ENCODE measurements at regions not wholly inside any gene's neighbourhood (a gene's known extent, or its start where the extent isn't known, plus 50 kb on each side); places are given as distances from the start of the nearest gene placed in this dataset.

DNA sequence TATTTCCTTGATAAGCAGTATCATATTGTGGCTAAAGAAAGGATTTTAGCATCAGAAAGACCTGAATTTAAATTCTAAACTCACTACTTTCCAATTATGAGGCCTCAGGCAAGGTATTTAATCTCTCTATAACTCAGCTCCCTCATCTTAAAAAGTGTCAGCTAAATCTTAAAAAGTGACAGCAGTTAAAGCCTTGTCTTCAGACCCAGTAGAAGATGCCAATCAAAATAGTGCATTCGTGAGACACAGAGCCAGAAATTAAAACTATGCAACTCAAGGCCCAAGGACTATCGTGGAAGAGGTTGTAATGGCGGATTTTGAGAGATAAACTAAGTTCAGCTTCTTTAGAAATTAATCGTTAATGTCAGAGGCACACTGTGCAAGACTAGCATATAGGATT lies 677.5 kb upstream of the BRINP3 start:
- POLR2A ChIA-PET = no interaction called here
- H3K27ac Mint-ChIP-seq = no peak overlapping the region
- no peak for DNase-seq
- H3K9me3 ChIP-seq (ENCODE audit: control insufficient read depth in 2 of 3, low read length in 3 of 3) = no peaks in the 10 kb centered on the region
- CTCF ChIA-PET = no interaction called here
- H3K27me3 ChIP-seq (ENCODE audit: control insufficient read depth in 2 of 2, insufficient read depth in 2 of 2, low read length in 2 of 2) = no peaks in the 10 kb centered on the region
- no peak overlapping the region for H3K27ac ChIP-seq (ENCODE audit: low read depth, low read length)
- no peaks in the 10 kb centered on the region for H3K36me3 Mint-ChIP-seq
- peaks cover 0 to 30% (median 10%) of the 10 kb centered on the region in 11 donors for H3K9me3 Mint-ChIP-seq
- no peak overlapping the region for H3K4me3 ChIP-seq (ENCODE audit: low read length)
- intact Hi-C loops (cut with micrococcal nuclease) = no loop called here
- H3K4me3 Mint-ChIP-seq = no peak overlapping the region
- H3K27me3 Mint-ChIP-seq = no peaks in the 10 kb centered on the region
- no peak for ATAC-seq
- H3K4me1 Mint-ChIP-seq = no peaks in the 10 kb centered on the region
- no peaks in the 10 kb centered on the region for H3K36me3 ChIP-seq (ENCODE audit: control insufficient read depth in 2 of 3, insufficient read depth in 3 of 3, low read length in 3 of 3)
- H3K4me1 ChIP-seq (ENCODE audit: control insufficient read depth in 2 of 2, insufficient read depth in 2 of 2, low read length in 2 of 2) = no peaks in the 10 kb centered on the region

DNA sequence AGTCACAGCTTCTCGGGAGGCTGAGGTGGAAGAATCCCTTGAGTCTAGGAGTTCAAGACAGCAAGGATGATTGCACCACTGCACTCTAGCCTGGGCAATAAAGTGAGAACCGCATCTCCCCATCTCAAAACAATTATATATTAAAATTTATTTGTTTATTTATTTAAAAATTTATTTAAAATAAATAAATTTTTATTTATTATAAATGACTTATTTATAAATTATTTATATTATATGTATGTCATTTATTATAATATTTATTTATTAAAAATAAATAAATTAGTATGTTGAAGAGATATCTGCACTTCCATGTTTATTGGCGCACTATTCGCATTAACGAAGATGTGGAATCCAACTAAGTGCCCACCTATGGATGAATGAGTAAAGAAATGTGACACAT lies 683.2 kb upstream of the BRINP3 start:
- intact Hi-C loops (cut with micrococcal nuclease) = no loop called here
- no peak overlapping the region for H3K27ac ChIP-seq (ENCODE audit: low read depth, low read length)
- DNase-seq (no peak), ATAC-seq (no peak)
- no peaks in the 10 kb centered on the region for H3K4me1 ChIP-seq (ENCODE audit: control insufficient read depth in 2 of 2, insufficient read depth in 2 of 2, low read length in 2 of 2)
- no peaks in the 10 kb centered on the region for H3K36me3 Mint-ChIP-seq
- H3K27me3 ChIP-seq (ENCODE audit: control insufficient read depth in 2 of 2, insufficient read depth in 2 of 2, low read length in 2 of 2) = no peaks in the 10 kb centered on the region
- no peaks in the 10 kb centered on the region for H3K9me3 ChIP-seq (ENCODE audit: control insufficient read depth in 2 of 3, low read length in 3 of 3)
- no peak overlapping the region for H3K4me3 ChIP-seq (ENCODE audit: low read length)
- no peak overlapping the region for H3K27ac Mint-ChIP-seq
- no peaks in the 10 kb centered on the region for H3K36me3 ChIP-seq (ENCODE audit: control insufficient read depth in 2 of 3, insufficient read depth in 3 of 3, low read length in 3 of 3)
- no peaks in the 10 kb centered on the region for H3K27me3 Mint-ChIP-seq
- ChIA-PET CTCF (no interaction called here), POLR2A (no interaction called here)
- H3K9me3 Mint-ChIP-seq = peaks cover 0 to 25% (median 6%) of the 10 kb centered on the region in 11 donors
- H3K4me3 Mint-ChIP-seq = no peak overlapping the region
- peaks cover 0 to 1% (median 0%) of the 10 kb centered on the region in 7 donors for H3K4me1 Mint-ChIP-seq

DNA sequence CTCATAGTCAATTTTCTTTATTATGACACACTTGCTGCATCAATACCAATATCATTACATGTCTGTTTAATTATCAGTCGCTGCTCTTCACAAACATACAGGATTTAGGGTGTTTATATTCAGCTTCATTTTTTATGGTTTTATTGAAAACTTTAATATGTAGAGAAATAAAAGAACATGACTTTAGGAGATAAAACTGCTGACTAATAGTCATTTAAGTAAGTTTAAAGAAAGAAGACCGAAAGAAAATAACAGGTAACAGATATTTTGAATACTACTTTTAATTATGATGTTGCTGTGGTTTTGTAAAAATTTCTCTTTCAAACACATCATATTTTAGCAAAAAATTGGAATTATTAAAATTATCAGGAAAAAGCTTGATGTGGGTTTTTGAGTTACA lies 685.1 kb upstream of the BRINP3 start:
- no peaks in the 10 kb centered on the region for H3K36me3 ChIP-seq (ENCODE audit: control insufficient read depth in 2 of 3, insufficient read depth in 3 of 3, low read length in 3 of 3)
- ATAC-seq (no peak), DNase-seq (no peak)
- intact Hi-C loops (cut with micrococcal nuclease) = no loop called here
- no peaks in the 10 kb centered on the region for H3K4me1 ChIP-seq (ENCODE audit: control insufficient read depth in 2 of 2, insufficient read depth in 2 of 2, low read length in 2 of 2)
- H3K27ac Mint-ChIP-seq = no peak overlapping the region
- H3K4me3 Mint-ChIP-seq = no peak overlapping the region
- H3K27me3 Mint-ChIP-seq = no peaks in the 10 kb centered on the region
- CTCF ChIA-PET = no interaction called here
- peaks cover 0 to 20% (median 6%) of the 10 kb centered on the region in 11 donors for H3K9me3 Mint-ChIP-seq
- no peak overlapping the region for H3K4me3 ChIP-seq (ENCODE audit: low read length)
- H3K27ac ChIP-seq (ENCODE audit: low read depth, low read length) = no peak overlapping the region
- POLR2A ChIA-PET = interaction anchor here (0.7 kb wide), 1 partner anchor 15 kb away, joined by 3 read pairs; no protein-coding TSS in a partner anchor
- H3K4me1 Mint-ChIP-seq = peaks cover 0 to 1% (median 0%) of the 10 kb centered on the region in 7 donors
- H3K9me3 ChIP-seq (ENCODE audit: control insufficient read depth in 2 of 3, low read length in 3 of 3) = no peaks in the 10 kb centered on the region
- H3K27me3 ChIP-seq (ENCODE audit: control insufficient read depth in 2 of 2, insufficient read depth in 2 of 2, low read length in 2 of 2) = no peaks in the 10 kb centered on the region
- H3K36me3 Mint-ChIP-seq = no peaks in the 10 kb centered on the region

DNA sequence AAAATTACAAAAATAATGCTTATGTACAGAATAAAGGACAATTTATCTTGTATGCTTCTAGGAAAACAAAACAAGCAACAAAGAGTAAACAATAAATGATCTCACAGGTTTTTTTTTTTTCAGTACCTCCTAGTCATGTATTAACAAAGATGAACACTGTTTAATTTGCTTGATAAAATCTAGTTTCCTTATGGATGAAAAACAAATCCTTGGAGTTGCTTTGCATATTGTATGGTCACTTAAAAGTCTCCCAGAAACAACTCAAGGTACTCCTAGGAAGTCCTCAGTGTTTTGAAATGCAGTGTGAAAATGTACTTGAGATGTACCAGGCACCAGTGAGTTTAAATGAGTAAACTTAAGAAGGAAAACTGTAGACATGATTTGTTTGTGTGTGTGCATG lies 686.0 kb upstream of the BRINP3 start:
- DNase-seq (no peak), ATAC-seq (no peak)
- ChIA-PET CTCF (no interaction called here), POLR2A (no interaction called here)
- H3K9me3 ChIP-seq (ENCODE audit: control insufficient read depth in 2 of 3, low read length in 3 of 3) = no peaks in the 10 kb centered on the region
- H3K27ac Mint-ChIP-seq = no peak overlapping the region
- no peaks in the 10 kb centered on the region for H3K27me3 Mint-ChIP-seq
- no peaks in the 10 kb centered on the region for H3K36me3 ChIP-seq (ENCODE audit: control insufficient read depth in 2 of 3, insufficient read depth in 3 of 3, low read length in 3 of 3)
- peaks cover 0 to 15% (median 6%) of the 10 kb centered on the region in 11 donors for H3K9me3 Mint-ChIP-seq
- H3K27ac ChIP-seq (ENCODE audit: low read depth, low read length) = no peak overlapping the region
- no peaks in the 10 kb centered on the region for H3K27me3 ChIP-seq (ENCODE audit: control insufficient read depth in 2 of 2, insufficient read depth in 2 of 2, low read length in 2 of 2)
- H3K4me1 ChIP-seq (ENCODE audit: control insufficient read depth in 2 of 2, insufficient read depth in 2 of 2, low read length in 2 of 2) = no peaks in the 10 kb centered on the region
- H3K4me3 ChIP-seq (ENCODE audit: low read length) = no peak overlapping the region
- H3K4me1 Mint-ChIP-seq = peaks cover 0 to 1% (median 0%) of the 10 kb centered on the region in 7 donors
- no peak overlapping the region for H3K4me3 Mint-ChIP-seq
- H3K36me3 Mint-ChIP-seq = no peaks in the 10 kb centered on the region
- intact Hi-C loops (cut with micrococcal nuclease) = no loop called here

DNA sequence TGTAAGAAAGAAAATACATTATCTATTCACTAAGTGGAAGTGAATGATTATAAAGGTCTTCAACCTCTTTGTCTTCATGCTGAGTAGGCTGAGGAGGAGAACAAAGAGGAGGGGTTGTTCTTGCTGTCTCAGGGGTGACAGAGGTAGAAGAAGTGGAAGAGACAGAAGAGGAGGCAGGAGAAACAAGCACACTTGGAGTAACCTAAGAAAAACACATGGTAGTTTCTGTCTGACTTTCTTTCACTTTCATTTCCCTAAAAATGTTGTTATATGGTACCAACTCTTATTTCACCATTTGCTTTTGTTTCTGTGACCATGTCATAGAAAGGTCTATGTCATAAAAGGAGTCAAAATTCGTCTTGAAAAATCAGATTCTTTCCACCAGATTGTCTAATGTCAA lies 696.6 kb upstream of the BRINP3 start:
- Mint-ChIP-seq H3K9me3 (peaks cover 0 to 6% (median 1%) of the 10 kb centered on the region in 11 donors), H3K27me3 (no peaks in the 10 kb centered on the region), H3K36me3 (peaks cover 0 to 3% (median 0%) of the 10 kb centered on the region in 5 donors), H3K4me1 (peaks cover 0 to 7% (median 0%) of the 10 kb centered on the region in 7 donors), H3K27ac (peak overlapping the region in 1 of 9 donors; percentile 71), H3K4me3 (peak overlapping the region in 1 of 10 donors; percentile 42)
- no peaks in the 10 kb centered on the region for H3K4me1 ChIP-seq (ENCODE audit: control insufficient read depth in 2 of 2, insufficient read depth in 2 of 2, low read length in 2 of 2)
- no peaks in the 10 kb centered on the region for H3K9me3 ChIP-seq (ENCODE audit: control insufficient read depth in 2 of 3, low read length in 3 of 3)
- no peak overlapping the region for H3K4me3 ChIP-seq (ENCODE audit: low read length)
- no peak for DNase-seq
- ATAC-seq = no peak
- H3K27me3 ChIP-seq (ENCODE audit: control insufficient read depth in 2 of 2, insufficient read depth in 2 of 2, low read length in 2 of 2) = no peaks in the 10 kb centered on the region
- no peaks in the 10 kb centered on the region for H3K36me3 ChIP-seq (ENCODE audit: control insufficient read depth in 2 of 3, insufficient read depth in 3 of 3, low read length in 3 of 3)
- ChIA-PET CTCF (no interaction called here), POLR2A (no interaction called here)
- no peak overlapping the region for H3K27ac ChIP-seq (ENCODE audit: low read depth, low read length)
- intact Hi-C loops (cut with micrococcal nuclease) = no loop called here

DNA sequence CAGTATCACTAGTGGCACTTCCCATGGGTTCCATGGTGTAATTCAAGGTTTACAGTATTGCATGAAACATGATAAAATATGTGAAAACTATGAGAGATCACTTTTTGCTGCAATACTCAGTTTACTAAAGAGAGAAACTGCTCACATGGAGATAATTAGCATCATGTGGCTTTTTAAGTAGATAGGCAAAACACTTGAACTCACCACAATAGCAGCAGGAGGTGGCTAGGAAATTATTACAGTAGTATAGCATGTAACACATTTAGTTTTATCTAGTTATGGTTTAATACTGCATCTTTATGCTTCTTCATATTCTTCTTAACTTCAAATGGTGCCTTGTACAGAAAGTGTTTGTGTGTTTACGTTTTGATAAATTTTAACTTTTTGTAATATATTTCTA lies 698.5 kb upstream of the BRINP3 start:
- Mint-ChIP-seq H3K27ac (no peak overlapping the region), H3K4me3 (no peak overlapping the region), H3K9me3 (peaks cover 0 to 9% (median 1%) of the 10 kb centered on the region in 11 donors), H3K27me3 (no peaks in the 10 kb centered on the region), H3K4me1 (peaks cover 0 to 7% (median 0%) of the 10 kb centered on the region in 7 donors), H3K36me3 (peaks cover 0 to 3% (median 0%) of the 10 kb centered on the region in 5 donors)
- DNase-seq (no peak), ATAC-seq (no peak)
- Histone ChIP-seq H3K36me3 (ENCODE audit: control insufficient read depth in 2 of 3, insufficient read depth in 3 of 3, low read length in 3 of 3) (no peaks in the 10 kb centered on the region), H3K27ac (ENCODE audit: low read depth, low read length) (no peak overlapping the region), H3K4me1 (ENCODE audit: control insufficient read depth in 2 of 2, insufficient read depth in 2 of 2, low read length in 2 of 2) (no peaks in the 10 kb centered on the region), H3K4me3 (ENCODE audit: low read length) (no peak overlapping the region), H3K9me3 (ENCODE audit: control insufficient read depth in 2 of 3, low read length in 3 of 3) (no peaks in the 10 kb centered on the region), H3K27me3 (ENCODE audit: control insufficient read depth in 2 of 2, insufficient read depth in 2 of 2, low read length in 2 of 2) (no peaks in the 10 kb centered on the region)
- ChIA-PET CTCF (no interaction called here), POLR2A (no interaction called here)
- intact Hi-C loops (cut with micrococcal nuclease) = no loop called here

DNA sequence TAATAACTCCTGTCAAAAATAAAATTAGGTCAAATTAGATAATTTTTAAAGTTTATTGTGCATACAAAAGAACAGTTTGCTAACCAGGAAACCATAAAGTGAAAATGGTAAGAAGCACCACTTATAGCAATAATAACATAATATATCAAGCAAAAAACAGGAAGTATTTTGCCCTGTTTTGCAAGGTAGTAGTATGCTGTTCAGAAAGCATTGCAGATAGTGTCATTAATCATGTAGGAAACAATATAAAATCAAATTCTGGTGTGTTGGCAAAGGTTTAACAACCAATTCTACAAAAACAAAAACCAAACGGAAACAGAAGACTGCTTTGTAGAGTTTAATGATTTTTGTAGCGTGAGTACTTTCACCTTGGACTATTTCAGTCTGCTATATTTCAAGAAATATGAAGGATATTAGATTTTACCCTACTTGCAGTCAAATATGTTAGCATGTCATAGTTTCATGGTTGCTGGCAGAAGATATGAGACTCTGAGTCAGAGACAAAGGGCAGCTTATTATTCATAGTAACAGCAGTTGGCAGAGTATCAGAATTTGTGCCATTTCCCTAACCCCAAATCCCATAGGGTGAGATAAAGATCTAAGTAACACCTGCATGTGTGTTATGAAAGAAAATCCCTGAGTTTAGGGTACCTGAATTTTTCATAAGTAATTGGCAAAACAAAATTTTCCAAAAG lies 729.0 kb upstream of the BRINP3 start:
- peaks cover 0 to 6% (median 0%) of the 10 kb centered on the region in 3 experiments for H3K9me3 ChIP-seq (ENCODE audit: control insufficient read depth in 2 of 3, low read length in 3 of 3)
- ChIA-PET CTCF (no interaction called here), POLR2A (no interaction called here)
- no peaks in the 10 kb centered on the region for H3K4me1 ChIP-seq (ENCODE audit: control insufficient read depth in 2 of 2, insufficient read depth in 2 of 2, low read length in 2 of 2)
- Mint-ChIP-seq H3K4me1 (no peaks in the 10 kb centered on the region), H3K4me3 (no peak overlapping the region), H3K27ac (no peak overlapping the region), H3K27me3 (no peaks in the 10 kb centered on the region), H3K36me3 (peaks cover 0 to under 1% (median 0%) of the 10 kb centered on the region in 5 donors), H3K9me3 (peaks cover 2 to 18% (median 8%) of the 10 kb centered on the region in 11 donors)
- no peak overlapping the region for H3K27ac ChIP-seq (ENCODE audit: low read depth, low read length)
- no peak for ATAC-seq
- intact Hi-C loops (cut with micrococcal nuclease) = no loop called here
- H3K4me3 ChIP-seq (ENCODE audit: low read length) = no peak overlapping the region
- DNase-seq = no peak
- no peaks in the 10 kb centered on the region for H3K27me3 ChIP-seq (ENCODE audit: control insufficient read depth in 2 of 2, insufficient read depth in 2 of 2, low read length in 2 of 2)
- H3K36me3 ChIP-seq (ENCODE audit: control insufficient read depth in 2 of 3, insufficient read depth in 3 of 3, low read length in 3 of 3) = no peaks in the 10 kb centered on the region

All from naive thymus-derived CD4-positive, alpha-beta T cell (primary cell).